Dedifferentiated amniotic fluid mesenchymal stem cell (primary cell): ENCODE measurements at regions not wholly inside any gene's neighbourhood (a gene's known extent, or its start where the extent isn't known, plus 50 kb on each side); places are given as distances from the start of the nearest gene placed in this dataset.

Experiments
- DNase-seq: peaks from one replicate; pipeline ENCODE4 v3.0.0-alpha.2; 2016; ENCODE audit errors: extremely low spot score

GRCh38 chr12:116651089-116651488, 86.8 kb downstream of the SPRING1 start:
- no peak for DNase-seq

GRCh38 chr12:116650585-116651087, 87.2 kb downstream of the SPRING1 start:
- DNase-seq: no peak

DNA sequence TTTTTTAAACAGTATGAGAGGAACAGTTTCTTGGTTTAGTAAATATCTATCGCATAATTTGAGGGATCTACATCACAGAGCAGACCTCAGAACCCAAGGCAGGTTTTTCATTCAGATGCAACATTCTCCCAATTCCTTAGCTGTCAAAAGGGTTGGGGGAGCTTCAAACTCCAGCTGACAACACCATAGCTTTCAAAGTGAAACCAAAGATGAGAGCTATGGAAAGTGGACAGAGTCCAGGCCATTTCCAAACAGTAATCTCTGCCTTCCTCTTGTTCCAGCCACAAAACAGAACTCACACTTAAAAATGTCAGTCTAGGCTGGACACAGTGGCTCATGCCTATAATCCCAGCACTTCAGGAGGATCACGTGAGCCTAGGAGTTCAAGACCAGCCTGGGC, 87.8 kb downstream of the SPRING1 start:
- no peak for DNase-seq

DNA sequence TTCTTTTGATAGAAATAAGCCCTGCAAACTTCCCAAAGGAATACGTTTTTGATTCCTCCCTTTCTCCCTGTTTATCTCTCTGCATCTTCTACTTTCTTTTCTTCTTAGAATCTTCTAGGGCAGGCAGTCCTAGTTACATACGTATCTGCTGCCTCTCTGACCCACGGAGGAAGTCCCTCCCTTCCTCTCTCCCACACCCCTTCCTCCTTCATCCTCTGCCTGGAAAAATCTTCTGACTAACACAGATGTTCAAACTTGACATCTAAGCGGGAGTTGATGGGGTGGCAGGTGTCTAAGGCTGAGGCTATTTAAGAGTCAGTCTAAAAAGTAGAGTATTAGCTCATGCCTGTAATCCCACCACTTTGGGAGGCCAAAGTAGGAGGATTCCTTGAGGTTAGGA, 88.6 kb downstream of the MAP1LC3B2 start:
- no peak for DNase-seq

DNA sequence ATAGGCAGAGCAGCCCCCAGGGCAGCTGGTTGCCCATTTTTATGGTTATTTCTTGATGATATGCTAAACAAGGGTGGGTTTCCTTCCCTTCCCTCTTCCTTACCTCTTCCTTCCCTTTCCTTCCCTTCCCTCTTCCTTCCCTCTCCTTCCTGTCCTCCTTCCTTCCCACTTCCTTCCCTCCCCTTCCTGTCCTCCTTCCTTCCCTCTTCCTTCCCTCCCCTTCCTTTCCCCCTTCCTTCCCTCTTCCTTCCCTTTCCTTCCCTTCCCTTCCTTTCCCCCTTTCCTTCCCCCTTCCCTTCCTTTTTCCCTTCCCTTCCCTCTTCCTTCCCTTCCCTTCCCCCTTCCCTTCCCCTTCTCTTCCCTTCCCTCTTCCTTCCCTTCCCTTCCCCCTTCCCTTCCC, 87.7 kb downstream of the MAP1LC3B2 start:
- DNase-seq: no peak

DNA sequence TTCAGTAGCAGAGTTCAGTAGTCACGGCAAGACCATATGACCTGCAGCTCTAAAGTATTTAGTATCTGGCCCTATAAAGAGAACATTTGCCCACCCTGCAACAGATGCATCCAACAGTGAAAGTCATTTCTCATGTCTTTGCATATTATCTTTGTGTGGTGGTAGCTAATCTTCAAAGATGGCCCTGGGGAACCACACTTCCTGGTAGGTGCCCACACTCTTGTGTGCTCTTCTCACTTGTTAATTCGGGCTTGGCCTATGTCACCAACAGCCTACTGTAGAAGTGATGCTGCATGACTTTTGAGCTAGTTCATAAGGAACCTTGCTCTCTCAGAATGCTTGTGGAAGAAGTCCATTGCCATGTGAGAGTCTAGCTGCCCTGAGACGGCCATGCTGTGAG, 85.6 kb downstream of the MAP1LC3B2 start:
- DNase-seq: no peak

- no peak for DNase-seq
These were observed 83.5 kb downstream of the MAP1LC3B2 start for GRCh38 chr12:116642683-116643082.

- no peak for DNase-seq
These were observed 82.9 kb downstream of the MAP1LC3B2 start for GRCh38 chr12:116642106-116642505.

GRCh38 chr12:116640281-116640680, 81.1 kb downstream of the MAP1LC3B2 start:
- DNase-seq: no peak

GRCh38 chr12:116639765-116640164, 80.6 kb downstream of the MAP1LC3B2 start:
- DNase-seq: no peak

DNA sequence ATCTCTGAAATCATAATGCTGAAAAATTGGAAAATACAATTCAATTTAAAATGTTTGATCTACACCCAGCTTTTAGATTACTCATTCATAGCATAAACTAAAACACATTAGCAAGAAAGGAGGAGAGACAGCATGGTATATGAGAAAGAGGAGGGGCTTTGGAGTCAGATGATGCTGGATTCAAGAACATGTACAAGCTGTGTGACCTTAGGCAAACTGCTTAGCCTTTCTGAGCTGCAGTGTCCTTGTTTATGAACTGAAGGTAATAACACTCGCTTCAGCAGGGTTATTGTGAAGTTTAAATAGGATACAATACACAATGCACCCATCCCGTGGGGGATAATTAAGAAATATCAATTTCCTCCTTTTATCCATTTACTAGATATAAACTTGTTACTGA, 79.2 kb downstream of the MAP1LC3B2 start:
- DNase-seq: no peak

- no peak for DNase-seq
These were observed 78.5 kb downstream of the MAP1LC3B2 start for GRCh38 chr12:116637589-116638150.

- DNase-seq: no peak
These were observed 77.7 kb downstream of the MAP1LC3B2 start for GRCh38 chr12:116636608-116637519.

DNA sequence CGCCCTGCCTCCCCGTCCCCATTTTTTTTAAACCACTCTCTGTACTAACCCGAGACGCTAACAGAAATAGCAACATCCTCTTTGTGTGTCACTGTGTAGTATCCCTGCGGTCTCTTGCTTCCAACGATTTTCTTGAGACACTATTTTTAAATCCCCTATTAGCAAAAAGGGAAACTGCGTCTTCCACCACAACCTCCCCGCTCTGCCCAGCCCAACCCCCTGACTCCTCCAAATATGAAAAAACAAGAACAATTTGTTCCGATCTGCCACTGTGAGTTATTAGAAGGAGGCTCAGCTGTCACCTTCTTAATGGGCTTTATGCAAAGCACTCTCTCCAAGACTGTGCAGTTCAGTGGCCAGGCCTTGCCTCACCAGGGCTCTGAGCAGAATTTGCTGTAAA, 76.3 kb downstream of the MAP1LC3B2 start:
- no peak for DNase-seq

DNA sequence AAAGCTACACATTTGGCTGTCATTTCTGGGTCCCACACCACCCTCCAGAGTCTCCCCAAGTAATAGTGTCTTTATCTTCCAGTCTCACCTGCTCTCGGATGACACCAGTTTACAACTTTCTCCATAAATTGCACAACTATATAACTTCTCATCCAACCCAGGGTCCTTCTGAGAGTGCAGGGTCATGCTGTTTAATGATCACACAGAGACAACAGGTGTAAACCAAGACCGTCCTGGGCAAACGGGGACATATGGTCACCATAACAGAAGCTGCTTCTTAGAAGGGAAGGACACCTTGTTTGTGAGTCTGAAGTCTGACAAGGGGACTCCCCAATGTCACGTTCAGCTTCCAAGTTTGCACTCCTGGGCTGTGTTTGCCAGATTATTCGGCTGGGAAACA, 74.3 kb downstream of the MAP1LC3B2 start:
- no peak for DNase-seq

DNA sequence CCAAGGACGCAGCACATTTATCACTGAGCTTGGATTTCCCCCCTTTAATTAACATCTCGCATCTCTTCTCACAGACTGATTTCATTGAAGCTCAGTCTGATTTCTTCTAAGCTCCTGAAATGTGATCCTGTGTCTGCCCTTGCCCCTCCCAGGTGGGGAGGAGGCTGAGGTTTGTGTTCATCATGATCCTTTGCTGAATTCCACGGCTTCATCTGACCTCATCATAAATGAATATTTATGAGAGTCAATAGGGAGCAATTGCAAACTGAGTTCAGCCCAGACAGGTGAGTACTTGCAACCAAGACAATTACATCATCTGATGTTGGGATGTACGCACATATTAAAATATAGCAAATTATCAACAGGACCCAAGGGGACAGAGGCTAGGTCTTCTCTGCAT, 72.4 kb downstream of the MAP1LC3B2 start:
- no peak for DNase-seq

DNA sequence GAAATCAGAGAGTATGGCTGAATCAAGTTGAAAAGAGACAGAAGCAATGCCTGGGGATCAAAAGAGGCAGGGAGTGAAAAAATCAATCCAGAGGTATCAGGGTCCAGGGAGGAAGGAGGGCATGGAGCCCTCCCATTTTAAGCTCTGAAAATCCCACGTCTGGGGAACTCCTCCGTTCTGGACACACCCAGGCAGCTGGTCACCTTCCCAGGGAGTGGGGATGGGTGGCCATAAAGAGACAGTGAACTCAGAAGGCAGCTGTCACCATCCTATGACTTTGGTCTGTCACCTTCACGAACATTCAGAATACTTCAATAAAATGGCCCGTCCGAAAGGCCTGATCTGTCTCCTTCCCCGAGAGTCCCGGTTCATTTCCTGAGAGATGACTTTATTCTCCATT, 71.6 kb downstream of the MAP1LC3B2 start:
- DNase-seq: no peak

DNA sequence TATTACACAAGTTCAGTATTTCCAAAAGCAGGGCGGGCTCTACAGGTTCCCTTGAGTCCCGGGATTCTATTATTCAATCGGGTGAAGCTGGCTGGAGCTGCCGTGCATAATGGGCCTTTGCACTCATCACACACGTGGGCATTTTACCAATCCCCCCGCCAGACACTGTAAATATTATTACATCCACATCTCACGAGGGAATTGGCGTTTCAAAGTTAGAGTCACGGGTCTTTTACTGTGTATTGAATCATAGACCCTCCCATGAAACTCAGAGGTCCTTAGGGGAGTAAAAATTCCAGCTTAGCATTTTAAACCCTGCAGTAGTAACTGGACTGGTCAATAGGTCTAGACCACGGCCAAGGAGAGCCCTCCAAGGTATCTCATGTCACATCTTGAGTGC, 70.3 kb downstream of the MAP1LC3B2 start:
- no peak for DNase-seq

DNA sequence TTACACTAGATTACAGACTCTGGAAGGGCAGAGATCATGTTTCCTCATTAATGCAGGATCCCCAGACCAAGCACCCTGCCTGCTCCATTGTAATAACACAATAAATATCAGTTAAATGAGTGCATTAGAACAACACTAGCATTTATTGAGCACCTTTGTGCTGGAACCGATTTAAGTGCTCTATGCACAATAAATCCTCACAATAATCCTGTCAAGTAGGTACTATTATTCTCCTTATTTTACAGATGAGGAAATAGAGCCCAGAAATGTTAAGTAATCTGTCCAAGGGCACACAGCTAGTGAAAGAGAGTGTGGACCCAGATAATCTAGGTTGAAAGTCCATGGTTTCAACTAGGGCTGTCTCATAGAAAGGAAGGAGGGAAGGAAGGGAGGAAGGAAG, 69.8 kb downstream of the MAP1LC3B2 start:
- DNase-seq: no peak

DNA sequence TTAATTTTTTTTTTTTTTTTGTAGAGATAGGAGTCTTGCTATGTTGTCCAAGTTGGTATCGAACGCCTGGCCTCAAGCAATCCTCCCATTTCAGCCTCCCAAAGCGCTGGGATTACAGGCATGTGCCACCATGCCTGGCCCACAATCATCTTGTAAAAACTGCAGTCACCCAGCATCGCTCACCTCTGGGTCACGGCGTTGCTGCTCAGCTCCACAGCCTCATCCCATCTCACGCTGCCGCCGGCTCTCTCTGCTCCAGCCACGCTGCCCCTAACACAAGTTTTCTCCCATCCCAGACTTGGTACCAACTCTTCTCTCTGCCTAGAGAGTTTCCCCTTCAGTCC, 69.2 kb downstream of the MAP1LC3B2 start:
- DNase-seq: no peak
